ENCODE measurements at regions not wholly inside any gene's neighbourhood (a gene's known extent, or its start where the extent isn't known, plus 50 kb on each side); places are given as distances from the start of the nearest gene placed in this dataset.

GRCh38 chr14:58762629-58763028 lies 124.9 kb downstream of the DACT1 start:
- no peak overlapping the region for H3K4me3 ChIP-seq (ENCODE audit: low read depth, low read length)
- TF ChIP-seq CTCF (IDR thresholded peaks at IDR 0.05; ENCODE audit: insufficient read depth, low read depth, low read length), result no peak
- H3K27me3 ChIP-seq (ENCODE audit: control insufficient read depth, insufficient read depth, low read length), result no peaks in the 10 kb centered on the region
- DNase-seq (ENCODE audit: low read depth), result no peak
- no peaks in the 10 kb centered on the region for H3K36me3 ChIP-seq (ENCODE audit: control insufficient read depth, insufficient read depth, low read length)
- POLR2A ChIA-PET, result no interaction called here
- CTCF ChIA-PET, result no interaction called here

GRCh38 chr14:58763210-58763609 lies 125.4 kb downstream of the DACT1 start:
- no peaks in the 10 kb centered on the region for H3K27me3 ChIP-seq (ENCODE audit: control insufficient read depth, insufficient read depth, low read length)
- CTCF ChIA-PET, result interaction anchor here (0.7 kb wide), 1 partner anchor 23 kb away, joined by 5 read pairs; no protein-coding TSS in a partner anchor
- no peak for TF ChIP-seq CTCF (IDR thresholded peaks at IDR 0.05; ENCODE audit: insufficient read depth, low read depth, low read length)
- POLR2A ChIA-PET, result no interaction called here
- no peak for DNase-seq (ENCODE audit: low read depth)
- H3K4me3 ChIP-seq (ENCODE audit: low read depth, low read length), result no peak overlapping the region
- no peaks in the 10 kb centered on the region for H3K36me3 ChIP-seq (ENCODE audit: control insufficient read depth, insufficient read depth, low read length)

GRCh38 chr14:58765418-58765831 lies 127.7 kb downstream of the DACT1 start:
- no peak overlapping the region for H3K4me3 ChIP-seq (ENCODE audit: low read depth, low read length)
- H3K36me3 ChIP-seq (ENCODE audit: control insufficient read depth, insufficient read depth, low read length), result no peaks in the 10 kb centered on the region
- POLR2A ChIA-PET, result no interaction called here
- TF ChIP-seq CTCF (IDR thresholded peaks at IDR 0.05; ENCODE audit: insufficient read depth, low read depth, low read length), result no peak
- CTCF ChIA-PET, result interaction anchor here (1.1 kb wide), 1 partner anchor 10 kb away, joined by 3 read pairs; no protein-coding TSS in a partner anchor
- no peak for DNase-seq (ENCODE audit: low read depth)
- no peaks in the 10 kb centered on the region for H3K27me3 ChIP-seq (ENCODE audit: control insufficient read depth, insufficient read depth, low read length)

- ChIA-PET POLR2A (no interaction called here), CTCF (interaction anchor here (1.1 kb wide), 1 partner anchor 11 kb away, joined by 3 read pairs; no protein-coding TSS in a partner anchor)
- H3K27me3 ChIP-seq (ENCODE audit: control insufficient read depth, insufficient read depth, low read length), result no peaks in the 10 kb centered on the region
- no peak for TF ChIP-seq CTCF (IDR thresholded peaks at IDR 0.05; ENCODE audit: insufficient read depth, low read depth, low read length)
- no peaks in the 10 kb centered on the region for H3K36me3 ChIP-seq (ENCODE audit: control insufficient read depth, insufficient read depth, low read length)
- DNase-seq (ENCODE audit: low read depth), result no peak
- H3K4me3 ChIP-seq (ENCODE audit: low read depth, low read length), result no peak overlapping the region
Measured at GRCh38 chr14:58765843-58766242, 128.1 kb downstream of the DACT1 start.

- ChIA-PET CTCF (no interaction called here), POLR2A (no interaction called here)
- Histone ChIP-seq H3K27me3 (ENCODE audit: control insufficient read depth, insufficient read depth, low read length) (no peaks in the 10 kb centered on the region), H3K36me3 (ENCODE audit: control insufficient read depth, insufficient read depth, low read length) (no peaks in the 10 kb centered on the region), H3K4me3 (ENCODE audit: low read depth, low read length) (no peak overlapping the region)
- TF ChIP-seq CTCF (IDR thresholded peaks at IDR 0.05; ENCODE audit: insufficient read depth, low read depth, low read length), result no peak
- no peak for DNase-seq (ENCODE audit: low read depth)
Measured at GRCh38 chr14:58769011-58769643, 131.4 kb downstream of the DACT1 start.

All from BJ (cell line).